GM12864 (cell line): ENCODE measurements at regions not wholly inside any gene's neighbourhood (a gene's known extent, or its start where the extent isn't known, plus 50 kb on each side); places are given as distances from the start of the nearest gene placed in this dataset.

Source experiments
- DNase-seq: peaks from one replicate; pipeline ENCODE4 v3.0.0-alpha.2; 2011; ENCODE audit warnings: low read depth
- H3K4me3 ChIP-seq: 2 replicates; pipeline ENCODE4 v1.5.1; 2011; ENCODE audit warnings: mild to moderate bottlenecking, low read depth, low read length, control low read depth
- TF ChIP-seq, protein P1 (sequence below): IDR thresholded peaks from 2 replicates; pipeline ENCODE4 v1.5.1; 2011; ENCODE audit warnings: low read depth, mild to moderate bottlenecking, moderate library complexity, low read length, control low read depth, inconsistent platforms; ENCODE audit errors: missing control alignments

GRCh38 chr5:5558638-5559527 lies 136.4 kb downstream of the ICE1 start:
- H3K4me3 ChIP-seq, result no peak overlapping the region
- TF ChIP-seq, protein P1, sequence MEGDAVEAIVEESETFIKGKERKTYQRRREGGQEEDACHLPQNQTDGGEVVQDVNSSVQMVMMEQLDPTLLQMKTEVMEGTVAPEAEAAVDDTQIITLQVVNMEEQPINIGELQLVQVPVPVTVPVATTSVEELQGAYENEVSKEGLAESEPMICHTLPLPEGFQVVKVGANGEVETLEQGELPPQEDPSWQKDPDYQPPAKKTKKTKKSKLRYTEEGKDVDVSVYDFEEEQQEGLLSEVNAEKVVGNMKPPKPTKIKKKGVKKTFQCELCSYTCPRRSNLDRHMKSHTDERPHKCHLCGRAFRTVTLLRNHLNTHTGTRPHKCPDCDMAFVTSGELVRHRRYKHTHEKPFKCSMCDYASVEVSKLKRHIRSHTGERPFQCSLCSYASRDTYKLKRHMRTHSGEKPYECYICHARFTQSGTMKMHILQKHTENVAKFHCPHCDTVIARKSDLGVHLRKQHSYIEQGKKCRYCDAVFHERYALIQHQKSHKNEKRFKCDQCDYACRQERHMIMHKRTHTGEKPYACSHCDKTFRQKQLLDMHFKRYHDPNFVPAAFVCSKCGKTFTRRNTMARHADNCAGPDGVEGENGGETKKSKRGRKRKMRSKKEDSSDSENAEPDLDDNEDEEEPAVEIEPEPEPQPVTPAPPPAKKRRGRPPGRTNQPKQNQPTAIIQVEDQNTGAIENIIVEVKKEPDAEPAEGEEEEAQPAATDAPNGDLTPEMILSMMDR, result no peak
- DNase-seq, result no peak

DNA sequence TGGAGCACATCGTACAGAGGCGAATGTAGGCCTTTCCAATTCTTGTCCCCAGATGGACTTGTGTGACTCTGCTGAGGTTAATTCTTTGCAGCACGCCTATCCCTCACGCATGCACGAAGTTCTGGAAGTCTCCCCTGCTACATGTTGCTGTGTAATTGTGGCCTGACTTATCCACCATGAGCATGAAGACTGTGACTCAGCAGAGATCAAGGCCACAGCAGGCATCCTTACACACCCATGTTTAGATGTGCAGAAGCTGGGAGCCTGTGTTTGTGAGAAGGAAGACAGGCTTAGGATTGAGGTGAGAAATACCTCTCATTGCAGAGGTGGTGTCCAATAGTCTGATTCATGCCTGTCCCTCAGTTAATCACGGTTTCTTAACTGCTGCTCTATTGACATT lies 135.6 kb downstream of the ICE1 start:
- DNase-seq, result no peak
- TF ChIP-seq, protein P1, result no peak
- no peak overlapping the region for H3K4me3 ChIP-seq

GRCh38 chr5:5551499-5551898 lies 129.0 kb downstream of the ICE1 start:
- no peak overlapping the region for H3K4me3 ChIP-seq
- no peak for DNase-seq

DNA sequence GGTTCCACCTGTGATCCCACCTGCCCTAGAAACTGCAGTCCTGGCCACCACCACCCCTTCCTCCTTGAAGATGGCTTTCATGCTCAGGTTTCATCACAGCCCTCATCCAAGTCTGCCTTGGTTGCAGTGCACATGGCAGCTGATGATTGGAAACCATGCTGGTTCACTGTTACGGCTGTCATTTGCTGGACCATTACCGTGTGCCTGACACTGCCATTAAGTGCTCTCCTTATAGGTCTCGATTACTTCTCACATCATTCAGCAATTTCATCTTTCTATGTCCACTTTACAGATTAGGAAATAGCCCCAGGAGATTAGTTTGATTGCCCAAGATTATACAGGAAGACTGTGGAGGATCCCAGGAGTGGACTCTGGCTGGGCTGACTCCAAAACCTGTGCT lies 123.9 kb downstream of the ICE1 start:
- DNase-seq, result no peak
- TF ChIP-seq, protein P1, result no peak
- no peak overlapping the region for H3K4me3 ChIP-seq

More at GRCh38 chr5:5551499-5551898, 129.0 kb downstream of the ICE1 start:
- TF ChIP-seq, protein P1, result no peak

DNA sequence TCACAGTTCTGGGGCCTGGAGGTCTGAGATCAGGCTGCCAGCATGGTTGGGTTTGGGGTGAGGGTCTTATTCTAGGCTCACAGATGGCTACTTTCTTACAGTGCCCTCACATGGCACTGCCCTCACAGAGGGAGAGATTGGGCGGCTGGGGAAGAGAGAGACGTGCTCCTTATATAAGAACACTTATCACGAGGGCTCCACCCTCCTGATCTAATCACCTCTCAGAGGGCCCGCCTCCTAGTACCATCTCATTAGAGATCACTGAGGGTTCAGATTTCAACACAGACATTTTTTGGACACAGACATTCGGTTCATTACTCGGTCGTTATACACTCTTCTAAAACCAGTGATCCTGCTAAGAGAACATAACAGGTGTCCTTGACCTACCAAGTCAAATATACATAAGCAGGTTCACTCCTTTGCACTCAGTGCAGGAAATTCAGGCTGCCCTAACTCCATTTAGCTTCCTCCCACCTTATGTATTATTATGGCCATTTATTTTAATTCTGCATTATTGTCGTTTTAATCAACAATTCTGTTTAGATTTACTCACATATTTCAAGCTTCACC lies 121.7 kb downstream of the ICE1 start:
- DNase-seq, result no peak
- no peak overlapping the region for H3K4me3 ChIP-seq
- TF ChIP-seq, protein P1, result no peak

GRCh38 chr5:5542654-5543053 lies 120.2 kb downstream of the ICE1 start:
- H3K4me3 ChIP-seq, result no peak overlapping the region
- no peak for DNase-seq
- TF ChIP-seq, protein P1, result no peak
